Breast epithelium (tissue), 3 donors: ENCODE measurements at regions not wholly inside any gene's neighbourhood (a gene's known extent, or its start where the extent isn't known, plus 50 kb on each side); places are given as distances from the start of the nearest gene placed in this dataset.

Source experiments
- POLR2A ChIP-seq: fragments of 450-650 bp; IDR thresholded peaks from one replicate; pipeline ENCODE4 v1.6.1; 2016; ENCODE audit warnings: antibody characterized with exemption, mild to moderate bottlenecking, moderate library complexity
- POLR2AphosphoS5 ChIP-seq, 3 donors: sonication (generic); formaldehyde crosslinking; IDR thresholded peaks; one replicate each; pipeline ENCODE4 v1.6.1; 2017; ENCODE audit warnings: antibody characterized with exemption in 3 of 3
- TF ChIP-seq, protein P1 (sequence below), 3 donors: fragments of 450-650 bp; IDR thresholded peaks; one replicate each; pipeline ENCODE4 v1.5.1; 2016 to 2017; ENCODE audit warnings: antibody characterized with exemption in 3 of 3, mild to moderate bottlenecking in 3 of 3, moderate library complexity in 3 of 3

DNA sequence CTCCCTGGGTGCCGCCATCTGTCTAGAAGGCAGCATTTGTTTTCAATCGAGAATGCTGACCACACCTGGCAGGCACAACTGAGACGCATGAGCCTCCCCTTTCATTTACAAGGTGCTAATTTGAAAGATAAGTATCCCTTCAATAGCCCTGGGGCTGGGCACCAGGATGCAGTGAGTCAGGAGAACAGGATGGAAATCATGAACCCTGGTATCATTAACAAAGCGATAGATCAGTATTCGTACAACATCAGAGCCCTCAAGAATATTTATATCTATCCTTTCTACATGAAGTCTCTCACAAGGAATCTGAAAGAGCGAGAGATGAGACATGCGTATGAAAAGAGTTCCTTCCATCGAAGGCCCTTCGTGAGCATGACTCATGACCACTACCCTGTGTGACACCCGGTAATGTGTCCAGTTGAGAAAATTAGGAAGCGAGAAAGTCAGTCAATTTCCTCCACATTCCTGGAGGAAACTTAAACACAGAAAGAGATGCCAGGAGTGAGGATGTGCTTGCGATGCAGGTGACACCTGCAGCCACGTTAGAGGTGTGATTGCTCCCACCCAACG, 123.1 kb upstream of the PITRM1 start:
- TF ChIP-seq, protein P1, sequence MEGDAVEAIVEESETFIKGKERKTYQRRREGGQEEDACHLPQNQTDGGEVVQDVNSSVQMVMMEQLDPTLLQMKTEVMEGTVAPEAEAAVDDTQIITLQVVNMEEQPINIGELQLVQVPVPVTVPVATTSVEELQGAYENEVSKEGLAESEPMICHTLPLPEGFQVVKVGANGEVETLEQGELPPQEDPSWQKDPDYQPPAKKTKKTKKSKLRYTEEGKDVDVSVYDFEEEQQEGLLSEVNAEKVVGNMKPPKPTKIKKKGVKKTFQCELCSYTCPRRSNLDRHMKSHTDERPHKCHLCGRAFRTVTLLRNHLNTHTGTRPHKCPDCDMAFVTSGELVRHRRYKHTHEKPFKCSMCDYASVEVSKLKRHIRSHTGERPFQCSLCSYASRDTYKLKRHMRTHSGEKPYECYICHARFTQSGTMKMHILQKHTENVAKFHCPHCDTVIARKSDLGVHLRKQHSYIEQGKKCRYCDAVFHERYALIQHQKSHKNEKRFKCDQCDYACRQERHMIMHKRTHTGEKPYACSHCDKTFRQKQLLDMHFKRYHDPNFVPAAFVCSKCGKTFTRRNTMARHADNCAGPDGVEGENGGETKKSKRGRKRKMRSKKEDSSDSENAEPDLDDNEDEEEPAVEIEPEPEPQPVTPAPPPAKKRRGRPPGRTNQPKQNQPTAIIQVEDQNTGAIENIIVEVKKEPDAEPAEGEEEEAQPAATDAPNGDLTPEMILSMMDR (IDR thresholded peaks at IDR 0.05), result no peak
- TF ChIP-seq POLR2A (no peak), POLR2AphosphoS5 (IDR thresholded peaks at IDR 0.05) (no peak)
